Activated gamma-delta T cell treated with anti-CD3 and anti-CD28 coated beads, Interleukin-2, amount 50 U/mL, for 16 hours (primary cell): ENCODE measurements at regions not wholly inside any gene's neighbourhood (a gene's known extent, or its start where the extent isn't known, plus 50 kb on each side); places are given as distances from the start of the nearest gene placed in this dataset.
"Not testable (repeated sequence)": the region's sequence is repeated elsewhere in the genome, so short reads cannot be mapped to it uniquely, and the experiment has no call there.

ENCODE experiments used
- DNase-seq: peaks from one replicate; pipeline ENCODE4 v3.0.0-alpha.2; 2020; ENCODE audit warnings: low read depth

DNA sequence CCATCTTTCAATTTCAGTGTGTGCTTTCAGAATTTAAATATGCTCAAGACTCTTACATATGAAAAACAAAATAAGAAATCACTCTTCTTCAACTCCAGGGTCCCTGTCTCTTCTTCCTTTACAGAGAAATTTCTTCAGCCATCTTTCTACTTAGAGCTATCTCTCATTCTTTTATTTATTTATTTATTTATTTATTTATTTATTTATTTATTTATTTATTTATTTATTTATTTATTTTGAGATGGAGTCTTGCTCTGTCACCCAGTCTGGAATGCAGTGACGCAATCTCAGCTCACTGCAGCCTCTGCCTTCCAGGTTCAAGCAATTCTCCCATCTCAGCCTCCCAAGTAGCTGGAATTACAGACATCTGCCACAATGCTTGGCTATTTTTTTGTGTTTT, 211.7 kb downstream of the DUSP10 start:
- DNase-seq = not testable (repeated sequence)

DNA sequence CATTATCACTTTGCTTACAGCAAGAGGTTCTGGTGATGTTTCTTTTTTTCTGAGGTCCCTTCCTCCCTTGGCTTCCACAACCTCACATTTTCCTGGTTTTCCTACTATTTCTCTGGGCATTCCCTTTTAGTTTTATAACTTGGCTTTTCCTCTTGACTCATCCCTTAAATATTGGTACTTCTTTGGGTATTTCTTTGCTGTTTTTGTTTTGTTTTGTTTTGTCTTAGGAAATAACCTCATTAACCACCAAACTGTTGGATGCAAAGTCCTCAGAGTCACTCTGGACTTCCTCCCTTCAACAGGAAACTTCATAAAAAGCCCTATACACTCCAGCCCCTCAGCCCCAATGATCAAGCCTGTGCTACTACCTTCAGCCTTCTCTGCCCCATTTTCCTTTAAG, 211.1 kb downstream of the DUSP10 start:
- DNase-seq = no peak

DNA sequence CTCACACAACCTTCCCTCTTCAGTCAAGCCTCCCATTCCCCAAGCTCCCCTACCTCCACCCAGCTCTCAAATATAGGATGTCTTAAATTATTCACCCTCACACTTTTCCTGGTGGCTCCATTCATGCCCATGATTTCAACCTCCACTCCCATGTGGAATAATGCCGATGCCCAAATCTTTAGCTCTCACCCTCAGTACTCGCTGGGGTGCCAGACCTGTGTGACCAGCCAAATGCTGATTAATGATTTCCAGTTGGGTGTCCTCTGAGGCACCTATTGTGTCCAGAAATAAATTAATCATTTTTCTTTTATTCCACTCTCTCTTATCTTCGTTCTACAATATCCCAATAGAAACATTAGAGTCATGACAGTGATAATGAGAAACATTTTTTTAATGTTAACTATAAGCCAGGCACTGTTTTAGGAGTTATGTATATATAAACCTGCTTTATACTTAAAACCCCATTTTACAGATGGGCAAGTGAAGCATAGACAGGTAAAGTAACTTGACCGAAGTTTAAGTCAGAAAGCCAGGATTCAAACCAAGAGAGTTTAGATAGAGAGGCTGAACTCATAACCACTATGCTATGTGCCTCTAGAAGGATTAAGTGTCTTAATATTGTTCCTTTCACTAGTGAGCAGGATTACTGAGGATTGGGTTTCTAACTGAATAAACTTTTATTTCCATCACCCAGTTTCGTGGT, 209.7 kb downstream of the DUSP10 start:
- no peak for DNase-seq

DNA sequence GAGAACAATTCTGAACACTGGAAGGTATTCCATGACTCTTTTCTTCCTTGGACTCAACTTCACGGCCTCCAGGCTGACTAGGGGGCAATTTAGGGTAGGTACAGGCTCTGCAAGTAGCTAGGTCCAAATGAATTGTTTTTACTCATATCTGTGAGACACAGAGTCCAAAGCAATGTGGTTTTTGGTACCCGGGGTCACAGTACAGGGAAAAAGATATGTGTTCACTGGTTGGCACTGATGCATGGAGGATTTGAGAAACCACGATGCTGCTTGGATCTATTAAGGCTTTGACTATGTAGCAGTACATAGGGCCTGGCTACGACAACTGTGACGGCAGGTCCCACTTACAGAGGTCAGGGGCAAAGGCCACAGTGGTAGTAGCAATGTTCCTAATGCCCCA, 200.6 kb downstream of the DUSP10 start:
- no peak for DNase-seq

DNA sequence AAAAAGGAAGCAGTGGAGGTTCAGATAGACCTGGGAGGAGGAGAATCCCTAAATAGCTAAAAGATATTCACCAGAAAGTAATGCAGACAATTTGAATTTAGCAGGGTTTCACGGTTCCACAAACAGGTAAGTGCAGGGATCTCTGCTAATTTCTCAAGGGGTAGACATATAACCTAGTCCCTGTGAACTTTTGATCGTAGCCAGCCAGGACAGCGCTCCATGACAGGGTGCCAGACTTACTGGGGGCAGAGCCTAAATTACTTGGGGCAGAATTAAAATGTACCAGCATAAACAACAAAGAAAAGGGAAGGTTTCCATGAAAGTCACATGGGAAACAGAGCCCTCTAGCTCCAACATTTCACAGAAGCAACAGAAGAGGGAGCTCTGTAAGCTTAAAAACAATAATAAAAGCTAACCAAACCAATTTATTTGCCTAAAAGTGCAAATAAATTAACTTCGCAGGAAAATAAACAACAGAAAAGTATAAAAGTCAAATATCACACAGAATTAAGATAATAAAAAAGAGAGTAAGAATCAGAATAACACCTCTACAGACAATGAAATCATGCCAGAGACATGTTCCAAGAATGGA, 198.3 kb downstream of the DUSP10 start:
- DNase-seq = no peak

DNA sequence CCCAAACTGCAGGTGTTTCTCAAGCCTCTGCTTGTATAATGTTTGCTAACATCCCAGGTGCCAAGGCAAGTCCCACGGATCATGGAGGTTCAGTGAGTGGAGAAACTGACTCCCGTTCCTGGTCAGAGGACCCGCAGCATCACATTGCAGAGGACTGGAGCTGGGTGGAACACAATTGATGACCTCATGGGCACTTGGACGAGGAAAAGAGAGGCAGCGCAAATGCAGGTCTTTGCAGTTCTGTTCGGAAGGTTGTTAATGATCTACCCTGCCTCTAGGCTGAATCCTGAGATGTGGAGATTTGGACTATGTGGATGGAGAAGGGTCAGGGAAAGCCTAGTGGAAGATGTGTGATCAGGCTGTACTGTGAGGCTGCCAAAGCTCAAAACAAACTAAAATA, 192.9 kb downstream of the DUSP10 start:
- no peak for DNase-seq

DNA sequence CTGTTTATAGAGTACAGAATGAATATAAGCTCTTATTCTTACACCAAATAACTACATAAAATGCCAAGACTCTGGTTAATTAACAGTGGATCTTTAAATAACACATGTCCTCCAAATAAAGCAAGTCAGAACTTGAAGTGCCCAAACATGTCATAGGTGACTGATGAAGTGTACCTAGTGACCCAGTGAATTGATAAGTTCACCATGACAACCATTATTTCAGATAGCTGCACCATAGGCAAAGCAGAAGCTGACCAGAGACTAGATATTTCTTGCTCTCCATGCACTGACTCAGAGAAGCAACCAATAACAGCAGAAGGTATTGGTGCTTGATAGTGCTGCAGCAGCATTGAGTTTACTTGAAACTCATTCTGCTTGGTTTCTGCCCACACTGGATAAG, 192.1 kb downstream of the DUSP10 start:
- DNase-seq = no peak

DNA sequence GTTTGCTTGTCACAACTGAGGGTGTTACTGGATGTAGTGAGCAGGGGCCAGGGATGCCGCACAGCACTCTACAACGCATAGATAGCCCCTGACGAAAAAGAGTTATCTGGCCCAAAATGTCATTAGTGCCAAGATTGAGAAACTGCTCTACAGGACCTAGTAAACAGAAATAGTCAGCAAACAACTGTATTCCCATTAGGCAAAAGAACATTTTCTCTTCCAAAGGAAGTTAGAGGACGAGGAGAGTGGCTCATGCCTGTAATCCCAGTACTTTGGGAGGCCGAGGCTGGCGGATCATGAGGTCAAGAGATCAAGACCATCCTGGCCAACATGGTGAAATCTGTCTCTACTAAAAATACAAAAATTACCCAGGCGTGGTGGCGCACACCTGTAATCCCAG, 189.1 kb downstream of the DUSP10 start:
- not testable (repeated sequence) for DNase-seq

DNA sequence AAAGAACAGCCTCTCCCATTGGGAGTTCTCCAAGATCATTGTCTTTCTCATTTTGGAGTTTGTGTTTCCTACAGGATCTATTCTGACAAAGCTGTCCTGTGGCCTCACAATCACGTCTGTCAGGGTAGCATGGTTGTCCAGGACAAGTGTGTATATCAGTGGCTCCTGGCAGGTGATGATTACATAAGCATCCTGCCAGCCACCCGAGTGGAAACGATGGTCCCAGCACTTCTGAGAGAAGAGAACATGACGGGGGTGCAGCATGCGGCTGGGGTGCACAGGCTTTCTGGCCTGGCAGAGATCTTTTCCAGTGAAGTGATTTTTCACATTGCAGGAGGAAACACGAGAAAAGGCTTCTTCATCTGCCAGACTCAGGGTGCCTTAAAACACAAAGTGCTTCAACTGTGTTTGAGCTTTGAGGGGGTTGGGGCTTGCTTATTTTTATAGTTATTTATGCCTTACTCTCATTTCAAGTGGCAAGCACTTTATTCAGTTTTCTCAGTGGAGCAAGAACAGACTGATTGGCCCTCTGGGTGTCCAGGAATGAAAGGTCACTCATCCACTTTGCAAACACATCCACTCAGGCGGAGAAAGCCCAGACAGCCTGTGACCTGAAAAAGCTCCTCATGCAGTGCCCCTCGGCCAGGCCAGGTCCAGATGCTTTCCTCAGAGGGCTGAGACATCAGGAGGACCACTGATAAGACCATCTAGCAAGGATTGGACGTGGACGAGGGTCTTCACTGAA, 186.0 kb downstream of the DUSP10 start:
- no peak for DNase-seq

DNA sequence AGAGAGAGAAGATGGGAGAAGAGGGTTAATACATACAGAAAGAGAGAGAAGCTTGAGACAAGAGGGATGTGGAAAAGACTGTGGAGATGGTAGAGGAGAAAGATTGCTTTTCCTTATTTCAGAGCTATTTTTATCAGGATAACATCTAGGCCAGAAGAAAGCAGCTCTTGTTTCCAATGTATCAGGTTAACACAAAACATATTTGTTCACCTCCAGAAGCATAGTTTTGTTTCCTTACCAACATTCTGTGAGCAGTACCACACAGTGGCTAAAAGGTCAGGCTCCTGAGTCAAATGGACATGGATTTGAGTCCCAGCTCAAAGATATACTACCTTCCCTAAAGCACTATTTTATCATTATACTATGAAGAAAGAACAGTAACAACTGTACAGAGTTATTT, 185.5 kb downstream of the DUSP10 start:
- DNase-seq = no peak

DNA sequence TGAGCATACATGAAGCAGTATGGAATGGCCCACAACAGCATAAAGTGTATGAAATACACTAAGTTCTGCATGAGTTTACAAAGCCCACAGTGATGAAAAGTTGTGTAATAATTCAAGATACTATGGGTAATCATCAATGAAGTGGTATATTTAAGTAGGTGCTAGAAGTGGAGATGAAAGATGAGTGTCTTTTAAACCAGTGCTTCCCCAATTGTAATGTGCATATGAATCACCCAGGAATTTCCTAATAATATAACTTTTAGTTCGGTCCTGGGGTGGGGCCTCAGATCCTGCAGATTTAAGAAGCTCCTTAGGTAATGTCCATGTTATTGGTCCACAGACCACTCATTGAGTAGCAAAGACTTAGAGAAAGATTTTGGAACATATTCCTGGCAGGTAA, 184.9 kb downstream of the DUSP10 start:
- DNase-seq = no peak

DNA sequence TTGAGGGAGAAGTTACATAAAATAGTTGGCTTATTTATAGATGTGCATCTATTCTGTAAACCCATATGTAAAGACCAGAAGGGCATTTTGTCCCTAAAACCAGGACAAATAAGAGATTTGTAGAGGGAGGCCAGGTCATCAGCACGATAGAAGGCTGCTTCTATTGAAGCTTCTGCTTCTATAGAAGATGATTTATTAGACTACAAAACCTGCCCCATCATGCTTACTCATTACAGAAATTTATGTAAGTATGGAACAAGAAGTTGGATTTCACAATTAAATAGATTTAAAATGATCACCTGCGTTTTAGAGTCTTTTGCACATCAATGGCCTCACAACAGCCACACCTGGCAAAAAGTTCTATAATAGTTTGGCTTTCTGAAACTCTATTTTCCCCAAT, 183.5 kb downstream of the DUSP10 start:
- no peak for DNase-seq

DNA sequence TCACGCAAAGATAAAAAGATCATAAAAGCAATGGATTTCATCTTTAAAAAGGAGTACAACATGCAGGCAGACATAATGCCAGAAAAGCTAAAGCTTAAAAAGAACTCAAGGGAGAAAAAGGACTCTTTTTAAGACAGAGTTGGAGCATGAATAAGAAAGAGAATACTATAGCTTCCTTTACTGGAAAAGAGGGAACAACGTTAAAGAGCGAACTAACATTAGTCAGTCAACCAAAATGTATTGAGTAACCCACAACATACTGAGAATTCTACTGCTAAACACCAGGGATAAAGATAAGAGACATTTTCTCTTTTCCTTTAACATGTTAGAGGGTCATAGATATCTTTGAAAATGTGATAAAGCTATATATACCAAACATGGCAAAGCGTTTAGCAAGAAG, 182.0 kb downstream of the DUSP10 start:
- no peak for DNase-seq

DNA sequence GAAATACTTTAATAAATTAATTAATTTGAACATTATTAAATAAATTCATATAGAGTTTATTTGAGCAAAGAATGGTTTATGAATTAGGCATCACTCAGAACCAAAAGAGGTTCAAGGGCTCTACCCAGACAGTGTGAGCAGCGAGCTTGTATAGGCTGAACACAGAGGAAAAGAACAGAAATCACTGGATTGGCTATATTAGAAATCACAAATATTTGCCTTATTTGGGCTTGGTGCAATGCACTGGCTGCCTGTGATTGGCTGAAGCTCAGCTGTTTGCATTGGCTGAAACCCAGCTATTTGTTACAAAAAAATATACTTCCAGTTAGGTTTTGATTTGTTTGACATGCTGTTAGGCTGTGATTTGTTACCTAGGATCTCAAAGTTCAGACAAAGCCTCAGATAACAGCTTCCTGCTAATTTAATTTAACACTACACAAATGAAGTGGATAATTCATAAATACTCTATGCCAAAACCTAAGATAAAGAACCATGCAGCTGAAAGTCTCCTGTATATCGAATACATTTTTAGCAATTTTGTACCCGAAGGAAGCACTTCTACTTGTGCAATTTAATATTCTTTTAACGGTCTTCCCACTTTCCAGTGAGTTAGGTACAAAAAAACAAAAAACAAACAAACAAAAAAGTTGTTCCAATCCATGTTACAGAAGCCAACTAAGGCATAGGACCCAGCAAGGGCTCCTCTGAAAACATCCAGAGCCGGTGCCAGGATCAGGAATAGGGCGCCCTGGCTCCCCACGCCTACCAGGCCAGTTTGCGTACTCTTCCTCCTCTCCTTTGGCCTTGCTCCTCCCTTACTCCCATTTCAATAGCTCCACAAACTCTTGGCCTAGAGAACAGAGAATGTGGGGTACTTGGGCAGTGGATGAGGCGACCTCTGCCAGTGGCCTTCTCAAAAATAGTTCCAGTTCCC, 179.1 kb downstream of the DUSP10 start:
- DNase-seq = no peak

DNA sequence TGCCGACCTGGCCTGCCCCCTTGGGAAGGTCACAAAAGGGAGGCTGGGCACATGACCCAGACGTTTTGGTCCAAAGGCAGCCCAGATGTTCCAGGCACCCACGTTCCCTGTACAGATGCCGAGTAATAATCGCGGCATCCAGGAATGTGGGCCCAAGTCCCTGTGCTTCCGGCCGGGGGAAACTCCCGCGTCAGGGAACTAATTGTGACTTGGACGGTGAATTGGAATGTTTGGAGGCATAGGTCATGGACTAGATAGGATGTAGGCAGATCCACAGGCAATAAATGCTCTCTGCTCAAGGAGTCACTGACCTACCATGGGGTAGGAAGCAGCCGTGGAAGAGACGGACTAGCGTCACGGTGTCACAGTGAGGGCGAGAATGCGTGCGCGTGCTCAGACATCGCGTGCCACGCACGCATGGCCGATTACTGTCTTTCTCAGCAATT, 178.4 kb downstream of the DUSP10 start:
- DNase-seq = no peak

DNA sequence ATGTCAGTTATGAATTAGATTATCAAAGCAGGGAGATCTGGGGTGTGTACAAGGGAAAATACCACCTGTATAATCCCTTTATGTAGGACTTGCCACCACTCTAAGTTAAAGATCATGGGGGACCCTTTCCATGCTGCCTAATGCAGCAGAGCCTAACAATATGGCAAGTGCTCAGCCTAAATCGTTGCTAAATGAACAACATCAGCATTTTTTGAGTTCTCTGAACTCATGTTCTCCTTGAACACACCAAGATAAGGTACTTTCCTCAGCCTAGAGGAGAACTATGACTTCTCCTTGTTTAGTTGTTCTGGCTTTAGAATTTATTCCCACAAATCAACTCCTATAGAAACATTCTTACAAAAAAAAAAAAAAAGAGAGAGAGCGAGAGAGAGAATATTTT, 177.0 kb downstream of the DUSP10 start:
- no peak for DNase-seq

DNA sequence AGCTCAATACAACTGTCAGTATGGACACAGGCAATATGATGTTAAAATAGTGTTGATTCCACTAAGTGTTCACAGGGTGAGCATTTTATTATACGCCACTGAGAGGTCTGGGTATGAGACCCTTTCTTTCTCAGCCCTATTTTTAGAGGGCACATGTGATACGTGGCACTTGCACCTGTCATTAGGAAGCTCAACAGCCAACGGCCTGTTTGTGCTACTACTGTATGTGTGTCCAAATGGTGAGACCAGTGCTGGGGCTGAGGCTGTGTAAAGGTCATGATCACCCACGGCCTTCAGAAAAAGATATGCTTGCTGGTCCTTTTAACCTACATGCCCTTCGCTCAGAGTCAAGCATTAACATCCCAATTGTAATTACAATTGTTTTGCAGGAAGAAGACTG, 176.2 kb downstream of the DUSP10 start:
- no peak for DNase-seq

DNA sequence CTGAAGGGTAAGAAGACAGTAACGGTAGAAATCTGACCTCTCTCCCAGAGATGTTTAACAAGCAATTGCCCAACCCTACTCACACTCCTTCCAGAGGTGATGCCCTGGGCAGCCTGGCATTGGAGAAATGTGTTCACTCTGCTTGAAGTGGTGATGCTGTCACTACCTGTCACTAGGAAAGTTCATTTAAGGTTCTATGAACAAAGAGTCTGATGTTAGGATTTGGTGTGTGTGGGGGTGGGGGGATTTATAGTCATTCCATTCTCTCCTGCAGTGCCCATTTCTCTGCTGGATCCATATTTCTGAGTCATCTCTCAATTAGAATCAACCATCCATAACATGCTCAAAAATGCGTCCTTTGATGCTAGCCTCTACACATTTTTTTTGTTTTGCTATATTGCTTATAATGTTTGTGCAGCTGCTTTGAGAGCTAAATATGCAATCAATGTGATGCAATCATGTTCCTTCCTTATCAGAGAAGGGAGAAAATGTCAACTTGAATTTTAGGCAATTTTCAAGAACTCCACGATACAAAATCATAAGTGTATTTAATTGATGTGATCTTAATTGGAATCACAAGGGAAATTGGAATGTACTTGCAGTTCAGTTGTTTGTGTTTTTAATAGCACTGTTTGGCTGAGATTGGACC, 173.9 kb downstream of the DUSP10 start:
- DNase-seq = no peak

DNA sequence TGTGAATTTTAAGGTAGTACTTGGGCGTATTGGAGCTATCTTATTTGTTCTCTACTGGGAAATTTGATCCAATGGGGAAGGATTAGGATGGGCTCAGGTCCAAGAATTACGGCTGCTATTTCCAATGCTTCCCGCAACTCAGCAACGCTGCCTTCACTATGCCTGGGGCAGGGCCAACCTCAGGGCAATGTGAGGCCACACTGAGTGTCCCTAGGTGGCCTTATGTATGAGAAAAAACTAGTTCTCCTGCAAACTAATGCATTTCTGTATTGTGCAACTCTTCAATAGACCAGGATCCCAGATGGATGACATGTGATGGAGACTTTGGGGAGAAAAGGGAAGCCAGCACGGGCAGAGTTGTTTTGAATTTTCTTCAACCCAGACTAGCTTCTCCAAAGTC, 168.1 kb downstream of the DUSP10 start:
- DNase-seq = no peak

DNA sequence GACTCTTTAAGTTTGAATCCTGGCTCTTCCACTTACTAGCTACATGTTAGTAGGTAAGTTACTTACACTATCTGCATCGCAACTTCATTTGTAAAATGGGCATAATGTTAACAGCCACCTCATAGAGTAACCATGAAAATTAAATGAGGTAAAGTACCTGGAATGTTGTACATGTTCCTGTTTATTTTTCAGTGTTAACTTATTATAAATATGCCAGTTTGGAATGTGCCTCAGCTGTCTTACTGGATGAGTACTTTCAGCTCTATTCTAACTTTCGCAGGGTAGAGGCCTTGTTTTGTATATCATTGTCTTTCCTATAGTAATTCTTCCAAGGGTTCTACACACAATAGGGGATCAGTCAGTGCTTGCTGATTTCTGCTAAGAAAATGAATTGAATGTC, 167.4 kb downstream of the DUSP10 start:
- no peak for DNase-seq

DNA sequence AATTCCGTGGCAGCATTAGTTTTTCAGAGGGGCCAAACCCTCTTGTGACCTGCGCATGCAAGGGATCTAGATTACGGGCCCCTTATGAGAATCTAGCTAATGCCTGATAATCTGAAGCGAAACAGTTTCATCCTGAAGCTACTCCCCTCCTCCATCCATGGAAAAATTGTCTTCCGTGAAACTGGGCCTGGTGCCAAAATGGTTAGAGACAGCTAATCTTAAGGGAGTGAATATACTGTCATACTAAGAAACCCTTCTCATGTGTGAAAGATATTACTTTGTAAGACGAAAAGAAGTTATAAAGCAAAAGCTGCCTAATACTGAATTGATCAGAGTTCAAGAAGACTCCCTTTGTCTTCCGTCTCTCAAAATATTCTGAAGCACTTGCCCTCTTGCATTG, 166.3 kb downstream of the DUSP10 start:
- DNase-seq = no peak

DNA sequence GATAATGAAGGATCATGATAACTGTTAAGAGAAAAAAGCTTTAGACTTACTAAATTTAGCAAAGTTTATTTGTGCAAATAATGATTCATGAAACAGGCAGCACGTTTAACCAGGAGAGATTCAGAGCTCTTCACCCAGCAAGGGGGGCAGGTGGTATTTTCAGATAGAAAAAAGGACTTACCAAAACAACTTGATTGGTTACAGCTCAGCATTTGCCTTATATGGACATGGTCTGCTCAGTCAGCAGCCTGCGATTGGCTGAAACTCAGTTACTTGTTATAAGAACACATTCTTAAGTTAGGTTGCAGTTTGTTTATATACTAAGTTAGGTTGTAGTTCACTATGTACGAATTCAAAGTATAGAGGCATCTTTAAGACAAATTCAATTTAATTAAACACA, 165.6 kb downstream of the DUSP10 start:
- no peak for DNase-seq
